Cardiac muscle cell (in vitro differentiated cells and primary cell): ENCODE measurements at regions not wholly inside any gene's neighbourhood (a gene's known extent, or its start where the extent isn't known, plus 50 kb on each side); places are given as distances from the start of the nearest gene placed in this dataset.
A peak's percentile ranks its signal among the peaks of the same experiment; 100 is the strongest.

Experiments used
- DNase-seq, 2 donors: peaks; one replicate each; pipeline versions ENCODE4 v3.0.0 to v3.0.0-alpha.2; 2010 to 2017; ENCODE audit warnings: low read depth in 1 of 2, low spot score in 1 of 2
- H3K27ac ChIP-seq: fragments of 200-600 bp; sonication (generic); 2 replicates; pipeline ENCODE4 v1.5.1; 2016
- H3K27me3 ChIP-seq: fragments of 200-600 bp; sonication (generic); 2 replicates; pipeline ENCODE4 v1.6.0; 2016; ENCODE audit warnings: control low read depth
- H3K36me3 ChIP-seq: fragments of 200-600 bp; sonication (generic); 2 replicates; pipeline ENCODE4 v1.5.1; 2016; ENCODE audit warnings: control low read depth
- H3K4me1 ChIP-seq: fragments of 200-600 bp; sonication (generic); 2 replicates; pipeline ENCODE4 v1.8.1; 2017; ENCODE audit warnings: low read depth, mild to moderate bottlenecking, mixed run types
- H3K4me3 ChIP-seq: fragments of 200-600 bp; sonication (generic); 2 replicates; pipeline ENCODE4 v1.5.1; 2016; ENCODE audit warnings: mild to moderate bottlenecking
- H3K9me3 ChIP-seq: fragments of 200-600 bp; sonication (generic); 2 replicates; pipeline ENCODE4 v1.5.1; 2017; ENCODE audit warnings: low read depth, mild to moderate bottlenecking, control low read depth
- TF ChIP-seq, protein P1 (sequence below): IDR thresholded peaks from 2 replicates; pipeline ENCODE4 v1.5.1; 2012; ENCODE audit warnings: low read depth, mild to moderate bottlenecking, low read length

DNA sequence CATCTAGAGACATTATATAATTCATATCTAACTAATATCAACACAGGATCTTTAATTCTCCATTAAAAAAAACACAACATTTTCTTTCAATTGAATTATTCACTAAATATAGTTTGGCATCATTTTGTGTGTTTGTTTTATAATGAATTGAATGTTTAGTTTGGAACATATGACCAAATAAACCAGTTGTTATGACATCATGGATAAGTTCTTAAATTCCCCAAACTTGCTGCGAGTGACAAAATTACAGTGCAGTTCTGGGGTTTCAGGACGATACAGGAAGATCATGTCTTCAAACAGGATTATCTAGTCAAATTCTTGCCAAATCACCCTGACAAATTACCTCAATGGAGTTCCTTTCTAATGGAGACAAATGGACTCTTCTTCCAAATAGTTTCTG lies 473.6 kb downstream of the EPM2A start:
- H3K36me3 ChIP-seq: no peaks in the 10 kb centered on the region
- DNase-seq: no peak
- no peaks in the 10 kb centered on the region for H3K27me3 ChIP-seq
- peaks cover 10% of the 10 kb centered on the region for H3K4me1 ChIP-seq
- no peak overlapping the region for H3K4me3 ChIP-seq
- H3K9me3 ChIP-seq: no peaks in the 10 kb centered on the region
- H3K27ac ChIP-seq: no peak overlapping the region
- TF ChIP-seq, protein P1, sequence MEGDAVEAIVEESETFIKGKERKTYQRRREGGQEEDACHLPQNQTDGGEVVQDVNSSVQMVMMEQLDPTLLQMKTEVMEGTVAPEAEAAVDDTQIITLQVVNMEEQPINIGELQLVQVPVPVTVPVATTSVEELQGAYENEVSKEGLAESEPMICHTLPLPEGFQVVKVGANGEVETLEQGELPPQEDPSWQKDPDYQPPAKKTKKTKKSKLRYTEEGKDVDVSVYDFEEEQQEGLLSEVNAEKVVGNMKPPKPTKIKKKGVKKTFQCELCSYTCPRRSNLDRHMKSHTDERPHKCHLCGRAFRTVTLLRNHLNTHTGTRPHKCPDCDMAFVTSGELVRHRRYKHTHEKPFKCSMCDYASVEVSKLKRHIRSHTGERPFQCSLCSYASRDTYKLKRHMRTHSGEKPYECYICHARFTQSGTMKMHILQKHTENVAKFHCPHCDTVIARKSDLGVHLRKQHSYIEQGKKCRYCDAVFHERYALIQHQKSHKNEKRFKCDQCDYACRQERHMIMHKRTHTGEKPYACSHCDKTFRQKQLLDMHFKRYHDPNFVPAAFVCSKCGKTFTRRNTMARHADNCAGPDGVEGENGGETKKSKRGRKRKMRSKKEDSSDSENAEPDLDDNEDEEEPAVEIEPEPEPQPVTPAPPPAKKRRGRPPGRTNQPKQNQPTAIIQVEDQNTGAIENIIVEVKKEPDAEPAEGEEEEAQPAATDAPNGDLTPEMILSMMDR: no peak

- Histone ChIP-seq H3K4me1 (peaks cover 10% of the 10 kb centered on the region), H3K4me3 (no peak overlapping the region), H3K9me3 (no peaks in the 10 kb centered on the region), H3K27me3 (no peaks in the 10 kb centered on the region), H3K27ac (no peak overlapping the region), H3K36me3 (no peaks in the 10 kb centered on the region)
- DNase-seq: no peak
- TF ChIP-seq, protein P1: no peak
Observed at GRCh38 chr6:145262771-145263170, 472.5 kb downstream of the EPM2A start.

GRCh38 chr6:145263778-145264211 lies 471.5 kb downstream of the EPM2A start:
- Histone ChIP-seq H3K27ac (no peak overlapping the region), H3K9me3 (no peaks in the 10 kb centered on the region), H3K36me3 (no peaks in the 10 kb centered on the region), H3K4me3 (no peak overlapping the region), H3K27me3 (no peaks in the 10 kb centered on the region), H3K4me1 (peaks cover 10% of the 10 kb centered on the region)
- TF ChIP-seq, protein P1: no peak
- DNase-seq: peak in 1 of 2 donors; percentile 49

- TF ChIP-seq, protein P1: no peak
- Histone ChIP-seq H3K27ac (no peak overlapping the region), H3K4me1 (peaks cover 31% of the 10 kb centered on the region), H3K27me3 (no peaks in the 10 kb centered on the region), H3K4me3 (no peak overlapping the region), H3K36me3 (no peaks in the 10 kb centered on the region), H3K9me3 (no peaks in the 10 kb centered on the region)
- no peak for DNase-seq
Observed at GRCh38 chr6:145266432-145267075, 468.8 kb downstream of the EPM2A start.

DNA sequence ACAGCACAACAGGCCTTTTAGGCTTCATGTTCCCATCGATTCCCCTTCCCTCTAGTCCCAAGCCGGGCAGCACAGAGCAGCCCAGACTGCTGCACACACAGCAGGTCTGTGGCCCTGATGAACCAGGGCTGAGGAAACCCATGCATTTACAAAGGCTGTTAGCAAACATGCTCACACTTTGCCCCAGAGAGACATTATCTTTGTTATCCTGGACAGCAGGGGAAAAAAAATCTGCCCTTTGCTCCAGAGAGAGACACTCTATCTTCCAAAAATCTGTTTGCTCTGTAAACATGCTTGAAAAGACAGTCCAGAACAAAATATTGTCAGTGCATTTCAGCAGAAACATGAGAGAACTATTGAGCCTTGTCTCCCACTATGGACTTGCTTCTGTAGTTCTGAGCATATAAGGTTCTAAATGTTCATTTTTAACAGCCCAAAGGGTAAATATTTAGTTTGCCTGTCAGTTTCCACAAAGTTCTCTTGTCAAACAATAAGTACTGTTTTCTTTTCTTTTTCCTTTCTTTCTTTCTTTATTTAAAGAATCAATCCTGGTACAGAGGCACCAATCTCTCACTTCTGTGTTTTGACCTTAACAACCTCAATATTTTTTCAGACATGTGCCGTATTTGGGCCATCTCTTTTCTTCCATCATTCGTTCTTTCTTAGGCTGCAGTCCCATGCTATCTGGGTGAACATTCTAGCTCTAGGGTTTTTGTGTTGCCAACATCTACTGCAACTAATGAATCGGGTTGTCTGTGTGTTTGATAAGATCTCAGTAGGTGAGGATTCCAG lies 468.0 kb downstream of the EPM2A start:
- no peak for DNase-seq
- Histone ChIP-seq H3K9me3 (no peaks in the 10 kb centered on the region), H3K36me3 (no peaks in the 10 kb centered on the region), H3K4me1 (peaks cover 31% of the 10 kb centered on the region), H3K4me3 (no peak overlapping the region), H3K27ac (no peak overlapping the region), H3K27me3 (no peaks in the 10 kb centered on the region)
- TF ChIP-seq, protein P1: no peak
